GM21825 (cell line): ENCODE measurements at regions not wholly inside any gene's neighbourhood (a gene's known extent, or its start where the extent isn't known, plus 50 kb on each side); places are given as distances from the start of the nearest gene placed in this dataset.
"Not testable (repeated sequence)": the region's sequence is repeated elsewhere in the genome, so short reads cannot be mapped to it uniquely, and the experiment has no call there.

Experiments used
- ATAC-seq: cut with Tn5 transposase; IDR thresholded peaks from one replicate; pipeline ENCODE4 v1.9.1; 2021; ENCODE audit warnings: mild to moderate bottlenecking, moderate library complexity; ENCODE audit not compliant: unreplicated experiment

DNA sequence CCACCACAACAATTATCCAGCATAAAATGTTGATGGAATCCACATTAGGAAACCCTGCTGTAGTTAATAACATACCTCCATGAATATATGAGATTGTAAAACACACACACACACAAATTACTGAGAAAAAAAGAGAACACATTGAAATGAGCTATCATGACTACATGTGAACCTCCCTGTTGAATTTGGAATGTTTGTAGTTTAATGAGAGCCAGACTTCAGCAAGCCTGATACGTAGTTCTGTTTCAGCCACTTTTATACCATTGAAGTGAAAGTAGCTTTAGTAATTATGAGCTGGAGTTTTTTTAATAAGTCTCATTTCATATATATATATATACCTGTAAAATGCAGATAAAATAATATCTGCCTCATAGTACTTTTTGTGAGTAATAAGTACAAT is 1146.4 kb downstream of the NAALADL2 start:
- no peak for ATAC-seq

DNA sequence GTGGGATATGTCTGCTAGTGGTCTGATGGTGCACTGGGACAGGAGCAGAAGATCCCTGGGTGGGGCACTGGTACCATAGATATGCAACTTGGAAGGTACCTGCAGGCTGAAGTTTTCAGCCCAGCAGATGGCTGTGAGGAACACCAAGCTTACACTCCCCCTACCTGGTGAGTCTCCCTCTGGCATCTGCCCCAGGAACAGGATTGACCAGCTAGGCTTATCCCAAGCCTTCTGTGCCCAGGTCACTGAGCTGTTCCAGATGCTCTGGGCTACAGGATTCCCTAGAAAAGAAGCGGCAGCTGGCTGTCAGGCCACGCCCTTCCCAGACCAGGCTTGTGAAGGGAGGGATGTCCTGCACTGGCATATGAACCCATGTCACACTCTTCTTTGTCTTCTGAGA is 1130.0 kb downstream of the NAALADL2 start:
- ATAC-seq, result no peak

DNA sequence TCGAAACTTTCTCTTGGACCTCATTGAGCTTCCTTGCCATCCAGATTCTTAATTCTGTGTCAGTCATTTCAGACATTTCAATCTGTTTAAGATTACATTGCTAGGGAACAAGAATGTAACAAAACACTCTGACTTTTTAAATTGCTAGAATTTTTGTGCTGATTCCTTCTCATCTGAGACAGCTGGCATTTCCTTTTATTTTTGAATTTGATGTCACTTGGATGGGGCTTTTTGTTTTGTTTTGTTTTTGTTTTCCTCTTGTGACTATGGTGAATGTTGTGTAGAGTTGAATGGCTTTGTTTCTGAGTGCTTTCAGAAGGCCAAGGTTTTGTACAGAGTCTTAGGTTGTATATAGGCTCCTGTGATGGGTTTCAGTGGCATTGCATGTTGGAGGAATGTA is 1129.3 kb downstream of the NAALADL2 start:
- no peak for ATAC-seq

DNA sequence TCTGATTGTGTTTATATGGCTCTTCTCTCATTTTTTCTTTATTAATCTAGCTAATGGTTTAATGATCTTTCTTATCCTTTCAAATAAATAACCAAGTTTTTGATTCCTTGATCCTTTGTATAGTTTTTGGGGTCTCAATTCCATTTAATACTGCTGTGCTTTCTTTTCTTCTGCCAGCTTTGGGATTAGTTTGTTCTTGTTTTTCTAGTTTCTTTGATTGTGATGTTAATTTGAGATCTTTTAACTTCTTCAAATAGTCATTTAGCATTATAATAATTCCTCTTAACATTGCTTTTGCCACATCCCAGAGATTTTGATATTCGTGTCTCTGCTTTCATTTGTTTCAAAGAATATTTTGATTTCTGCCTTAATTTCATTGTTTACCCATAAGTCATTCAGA is 1126.6 kb downstream of the NAALADL2 start:
- ATAC-seq, result no peak

GRCh38 chr3:175983379-175983778 is 1124.2 kb downstream of the NAALADL2 start:
- ATAC-seq, result no peak

- ATAC-seq, result no peak
Measured at GRCh38 chr3:175980486-175981090, 1121.5 kb downstream of the NAALADL2 start.

DNA sequence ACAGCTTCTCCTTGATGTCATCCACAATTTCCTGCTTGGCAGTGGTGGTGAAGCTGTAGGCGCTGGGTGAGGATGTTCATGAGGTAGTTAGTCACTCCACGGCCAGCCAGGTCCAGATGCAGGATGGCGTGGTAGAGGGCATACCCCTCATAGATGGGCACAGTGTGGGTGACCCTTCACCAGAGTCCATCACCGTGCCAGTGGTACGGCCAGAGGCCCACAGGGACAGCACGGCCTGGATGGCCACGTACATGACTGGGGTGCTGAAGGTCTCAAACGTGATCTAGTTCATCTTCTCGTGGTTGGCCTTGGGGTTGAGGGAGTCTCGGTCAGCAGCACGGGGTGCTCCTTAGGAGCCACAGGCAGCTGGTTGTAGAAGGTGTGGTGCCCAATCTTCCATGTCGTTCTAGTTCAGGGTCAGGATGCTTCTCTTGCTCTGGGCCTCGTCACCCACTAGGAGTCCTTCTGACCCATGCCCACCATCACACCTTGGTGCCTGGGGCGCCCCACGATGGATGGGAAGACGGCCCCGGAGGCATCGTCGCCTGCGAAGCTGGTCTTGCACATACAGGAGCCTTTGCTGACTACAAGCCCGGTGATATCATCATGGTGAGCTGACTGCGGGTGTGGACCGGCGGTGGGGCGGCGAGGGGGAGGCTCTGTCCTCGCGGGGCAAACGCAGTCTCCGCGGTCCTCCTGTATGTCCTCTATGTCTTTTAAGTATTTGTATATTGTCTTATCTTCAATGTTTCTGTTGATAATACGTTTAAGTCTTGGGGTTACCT is 1119.0 kb downstream of the NAALADL2 start:
- no peak for ATAC-seq

- no peak for ATAC-seq
Measured at GRCh38 chr3:175969456-175969855, 1110.3 kb downstream of the NAALADL2 start.

- ATAC-seq, result no peak
Measured at GRCh38 chr3:175965036-175965435, 1105.9 kb downstream of the NAALADL2 start.

- no peak for ATAC-seq
Measured at GRCh38 chr3:175957427-175957826, 1098.3 kb downstream of the NAALADL2 start.

DNA sequence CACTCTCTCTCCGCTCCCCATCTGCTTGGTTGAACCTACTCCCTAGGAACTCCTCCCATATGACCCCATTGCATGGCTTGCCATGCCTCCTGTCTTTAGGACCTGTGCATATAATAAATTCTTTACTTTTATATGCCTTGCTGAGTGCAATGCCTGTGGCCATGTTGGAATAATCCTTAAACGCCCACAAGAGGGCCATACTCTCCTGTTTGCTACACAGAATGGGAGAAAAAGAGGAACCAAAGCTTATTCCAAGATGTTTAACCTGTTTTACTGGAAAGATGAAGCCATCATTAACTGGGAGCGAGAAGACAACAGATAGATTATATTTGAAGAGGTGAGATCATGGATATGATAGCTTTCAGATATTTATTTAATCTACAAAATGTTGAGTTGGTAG is 1097.8 kb downstream of the NAALADL2 start:
- ATAC-seq, result no peak

GRCh38 chr3:175951047-175951694 is 1092.0 kb downstream of the NAALADL2 start:
- no peak for ATAC-seq

GRCh38 chr3:175948041-175948440 is 1088.9 kb downstream of the NAALADL2 start:
- no peak for ATAC-seq

- no peak for ATAC-seq
Measured at GRCh38 chr3:175941352-175941751, 1082.2 kb downstream of the NAALADL2 start.

- ATAC-seq, result no peak
Measured at GRCh38 chr3:175940881-175941280, 1081.7 kb downstream of the NAALADL2 start.

DNA sequence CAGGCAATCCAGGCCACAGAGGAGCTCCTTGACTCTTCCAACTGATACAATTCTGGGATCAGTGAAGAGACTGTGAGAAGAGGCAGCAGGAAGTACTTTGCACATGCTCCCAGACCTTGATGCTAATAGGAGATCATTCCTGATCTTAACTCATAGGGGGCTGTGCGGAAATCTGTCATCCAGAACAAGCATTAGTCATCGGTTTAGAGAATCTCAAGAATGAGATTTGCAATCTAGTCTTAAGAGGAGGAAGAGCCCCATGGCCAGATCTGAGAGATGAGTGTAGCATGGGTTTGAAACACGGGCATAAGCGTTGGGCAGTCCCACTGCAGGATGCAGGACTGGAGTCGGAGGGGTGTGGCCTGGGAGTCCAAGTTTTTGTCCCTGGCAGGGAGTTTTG is 1081.1 kb downstream of the NAALADL2 start:
- no peak for ATAC-seq

DNA sequence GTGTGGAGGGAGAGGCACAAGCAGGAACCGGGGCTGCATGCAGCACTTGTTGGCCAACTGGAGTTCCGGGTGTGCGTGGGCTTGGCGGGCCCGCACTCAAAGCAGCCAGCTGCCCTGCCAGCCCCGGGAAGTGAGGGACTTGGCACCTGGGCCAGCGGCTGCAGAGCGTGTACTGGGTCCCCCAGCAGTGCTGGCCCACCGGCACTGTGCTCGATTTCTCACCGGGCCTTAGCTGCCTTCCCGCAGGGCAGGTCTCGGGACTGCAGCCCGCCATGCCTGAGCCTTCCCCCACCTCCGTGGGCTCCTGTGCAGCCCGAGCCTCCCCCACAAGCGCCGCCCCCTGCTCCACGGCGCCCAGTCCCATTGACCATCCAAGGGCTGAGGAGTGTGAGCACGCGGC is 1078.2 kb downstream of the NAALADL2 start:
- not testable (repeated sequence) for ATAC-seq

DNA sequence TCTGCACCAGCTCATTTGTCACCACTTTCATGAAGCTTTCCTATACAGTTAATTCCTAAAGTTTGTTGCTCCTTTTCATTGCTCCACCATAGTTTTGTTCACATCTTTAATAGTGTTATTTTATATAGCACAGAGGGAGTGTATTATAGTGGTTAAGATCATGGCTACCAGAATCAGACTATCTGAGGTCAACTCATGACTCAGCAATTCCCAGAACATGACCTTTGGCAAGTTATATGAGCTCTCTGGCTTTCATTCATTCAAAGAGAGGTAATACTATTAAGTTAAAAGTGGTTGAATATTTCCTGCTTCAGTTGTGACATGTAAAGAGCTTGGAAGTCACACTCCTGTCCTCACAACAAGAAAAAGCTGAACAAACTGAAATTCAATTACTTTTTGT is 1073.5 kb downstream of the NAALADL2 start:
- ATAC-seq, result no peak

DNA sequence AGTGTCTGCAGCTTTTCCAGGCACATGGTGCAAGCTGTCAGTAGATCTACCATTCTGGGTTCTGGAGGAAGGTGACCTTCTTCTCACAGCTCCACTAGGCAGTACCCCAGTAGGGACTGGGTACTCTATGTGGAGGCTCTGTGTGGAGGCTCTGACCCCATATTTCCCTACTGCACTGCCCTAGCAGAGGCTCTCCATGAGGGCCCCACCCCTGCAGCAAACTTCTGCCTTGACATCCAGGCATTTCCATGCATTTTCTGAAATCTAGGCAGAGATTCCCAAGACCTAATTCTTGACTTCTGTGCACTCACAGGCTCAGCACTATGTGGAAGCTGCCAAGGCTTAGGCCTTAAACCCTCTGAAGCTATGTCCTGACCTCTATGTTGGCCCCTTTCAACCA is 1060.0 kb downstream of the NAALADL2 start:
- no peak for ATAC-seq

- ATAC-seq, result no peak
Measured at GRCh38 chr3:175916191-175916934, 1057.2 kb downstream of the NAALADL2 start.

GRCh38 chr3:175914785-175915184 is 1055.7 kb downstream of the NAALADL2 start:
- no peak for ATAC-seq
